ENCODE measurements at regions not wholly inside any gene's neighbourhood (a gene's known extent, or its start where the extent isn't known, plus 50 kb on each side); places are given as distances from the start of the nearest gene placed in this dataset.

DNA sequence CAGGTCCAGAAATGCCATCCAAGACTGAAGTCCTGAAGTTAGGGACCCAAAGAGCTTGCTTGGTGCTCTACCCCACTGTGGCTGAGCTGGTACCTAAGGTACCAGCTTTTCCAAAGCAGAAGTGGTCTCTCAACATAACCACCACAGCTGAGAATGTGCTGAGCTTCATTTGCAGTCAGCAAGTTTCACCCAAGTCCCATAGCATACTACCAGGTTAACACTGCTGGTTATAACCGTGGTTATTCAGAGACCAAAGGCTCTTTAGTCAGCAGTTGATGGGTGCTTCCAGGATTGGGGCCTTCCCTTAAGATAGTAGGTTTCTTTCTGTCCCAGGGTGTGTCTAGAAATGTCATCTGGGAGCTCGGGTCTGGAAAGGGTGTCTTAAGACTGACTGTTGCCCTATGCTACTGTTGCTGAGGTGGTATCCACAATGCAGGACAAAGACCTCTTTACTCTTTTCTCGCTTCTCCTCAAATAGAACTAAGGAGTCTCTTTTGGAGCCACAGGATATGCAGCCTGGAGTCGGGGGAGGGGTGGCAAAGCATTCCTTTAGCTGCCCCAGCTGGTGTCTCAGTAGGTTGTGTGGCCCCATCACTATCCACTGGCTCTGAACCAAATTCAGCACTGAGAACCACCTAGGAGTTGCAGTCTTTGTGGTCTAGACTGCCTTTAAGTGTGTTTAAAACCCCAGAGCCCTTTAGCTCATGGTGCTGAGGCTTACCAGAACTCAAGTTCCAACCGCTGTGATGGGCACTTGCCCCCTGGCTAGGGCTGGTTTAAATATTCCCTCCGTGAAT is 354.9 kb upstream of the SEMA3C start:
- Histone ChIP-seq H3K36me3 (ENCODE audit: control insufficient read depth in 2 of 2, extremely low read depth in 1 of 2, insufficient read depth in 2 of 2, low read length in 2 of 2) (no peaks in the 10 kb centered on the region), H3K4me2 (ENCODE audit: control insufficient read depth, extremely low read depth, insufficient read depth, low read depth, low read length) (no peak overlapping the region), H3K9me1 (ENCODE audit: control insufficient read depth, extremely low read depth, insufficient read depth, low read length) (no peaks in the 10 kb centered on the region), H3K4me3 (ENCODE audit: control insufficient read depth in 2 of 3, extremely low read depth in 1 of 3, insufficient read depth in 2 of 3, low read depth in 1 of 3, low read length in 3 of 3) (no peak overlapping the region), H3K9ac (ENCODE audit: control insufficient read depth, extremely low read depth, insufficient read depth, low read length) (no peak overlapping the region), H4K20me1 (ENCODE audit: control insufficient read depth, extremely low read depth, insufficient read depth, low read length) (no peaks in the 10 kb centered on the region), H2AFZ (ENCODE audit: control insufficient read depth, low read length) (no peak overlapping the region), H3K27ac (ENCODE audit: control insufficient read depth, insufficient read depth, low read length) (no peak overlapping the region), H3K4me1 (ENCODE audit: control insufficient read depth, extremely low read depth, insufficient read depth, low read length) (no peaks in the 10 kb centered on the region), H3K79me2 (ENCODE audit: control insufficient read depth, insufficient read depth, low read length) (no peaks in the 10 kb centered on the region), H3K9me3 (ENCODE audit: control insufficient read depth, low read depth, low read length) (no peaks in the 10 kb centered on the region), H3K27me3 (ENCODE audit: control insufficient read depth, extremely low read depth, insufficient read depth, low read length) (no peaks in the 10 kb centered on the region)
- DNase-seq (ENCODE audit: low read depth, low spot score) (no peak), FAIRE-seq (no peak)
- dilution Hi-C loops (cut with MboI; ENCODE audit: extremely low pct_ligation_motif_present, low sequenced_read_pairs): no loop called here
- TF ChIP-seq, protein P1, sequence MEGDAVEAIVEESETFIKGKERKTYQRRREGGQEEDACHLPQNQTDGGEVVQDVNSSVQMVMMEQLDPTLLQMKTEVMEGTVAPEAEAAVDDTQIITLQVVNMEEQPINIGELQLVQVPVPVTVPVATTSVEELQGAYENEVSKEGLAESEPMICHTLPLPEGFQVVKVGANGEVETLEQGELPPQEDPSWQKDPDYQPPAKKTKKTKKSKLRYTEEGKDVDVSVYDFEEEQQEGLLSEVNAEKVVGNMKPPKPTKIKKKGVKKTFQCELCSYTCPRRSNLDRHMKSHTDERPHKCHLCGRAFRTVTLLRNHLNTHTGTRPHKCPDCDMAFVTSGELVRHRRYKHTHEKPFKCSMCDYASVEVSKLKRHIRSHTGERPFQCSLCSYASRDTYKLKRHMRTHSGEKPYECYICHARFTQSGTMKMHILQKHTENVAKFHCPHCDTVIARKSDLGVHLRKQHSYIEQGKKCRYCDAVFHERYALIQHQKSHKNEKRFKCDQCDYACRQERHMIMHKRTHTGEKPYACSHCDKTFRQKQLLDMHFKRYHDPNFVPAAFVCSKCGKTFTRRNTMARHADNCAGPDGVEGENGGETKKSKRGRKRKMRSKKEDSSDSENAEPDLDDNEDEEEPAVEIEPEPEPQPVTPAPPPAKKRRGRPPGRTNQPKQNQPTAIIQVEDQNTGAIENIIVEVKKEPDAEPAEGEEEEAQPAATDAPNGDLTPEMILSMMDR (optimal IDR thresholded peaks at IDR 0.05 in 1 of 3, IDR thresholded peaks at IDR 0.05 in 1 of 3, conservative IDR thresholded peaks at IDR 0.05 in 1 of 3; ENCODE audit: extremely low read depth in 1 of 3, insufficient read depth in 2 of 3, low read length in 3 of 3): no peak
- no peak for TF ChIP-seq EZH2 (IDR thresholded peaks at IDR 0.05; ENCODE audit: low read length)

- H3K27ac ChIP-seq (ENCODE audit: control insufficient read depth, insufficient read depth, low read length): no peak overlapping the region
- H3K36me3 ChIP-seq (ENCODE audit: control insufficient read depth in 2 of 2, extremely low read depth in 1 of 2, insufficient read depth in 2 of 2, low read length in 2 of 2): no peaks in the 10 kb centered on the region
- H3K9me3 ChIP-seq (ENCODE audit: control insufficient read depth, low read depth, low read length): peaks cover under 1% of the 10 kb centered on the region
- TF ChIP-seq, protein P1 (optimal IDR thresholded peaks at IDR 0.05 in 1 of 3, IDR thresholded peaks at IDR 0.05 in 1 of 3, conservative IDR thresholded peaks at IDR 0.05 in 1 of 3; ENCODE audit: extremely low read depth in 1 of 3, insufficient read depth in 2 of 3, low read length in 3 of 3): no peak
- TF ChIP-seq EZH2 (IDR thresholded peaks at IDR 0.05; ENCODE audit: low read length): no peak
- peaks cover 5% of the 10 kb centered on the region for H3K4me1 ChIP-seq (ENCODE audit: control insufficient read depth, extremely low read depth, insufficient read depth, low read length)
- H3K27me3 ChIP-seq (ENCODE audit: control insufficient read depth, extremely low read depth, insufficient read depth, low read length): no peaks in the 10 kb centered on the region
- DNase-seq (ENCODE audit: low read depth, low spot score) (no peak), FAIRE-seq (no peak)
- no peak overlapping the region for H2AFZ ChIP-seq (ENCODE audit: control insufficient read depth, low read length)
- H3K4me3 ChIP-seq (ENCODE audit: control insufficient read depth in 2 of 3, extremely low read depth in 1 of 3, insufficient read depth in 2 of 3, low read depth in 1 of 3, low read length in 3 of 3): no peak overlapping the region
- H3K9me1 ChIP-seq (ENCODE audit: control insufficient read depth, extremely low read depth, insufficient read depth, low read length): no peaks in the 10 kb centered on the region
- no peak overlapping the region for H3K4me2 ChIP-seq (ENCODE audit: control insufficient read depth, extremely low read depth, insufficient read depth, low read depth, low read length)
- H4K20me1 ChIP-seq (ENCODE audit: control insufficient read depth, extremely low read depth, insufficient read depth, low read length): no peaks in the 10 kb centered on the region
- dilution Hi-C loops (cut with MboI; ENCODE audit: extremely low pct_ligation_motif_present, low sequenced_read_pairs): no loop called here
- H3K79me2 ChIP-seq (ENCODE audit: control insufficient read depth, insufficient read depth, low read length): no peaks in the 10 kb centered on the region
- H3K9ac ChIP-seq (ENCODE audit: control insufficient read depth, extremely low read depth, insufficient read depth, low read length): no peak overlapping the region
Measured at GRCh38 chr7:81272176-81272575, 353.3 kb upstream of the SEMA3C start.
